BE2C (cell line): ENCODE measurements at regions not wholly inside any gene's neighbourhood (a gene's known extent, or its start where the extent isn't known, plus 50 kb on each side); places are given as distances from the start of the nearest gene placed in this dataset.

Source experiments
- DNase-seq: peaks from one replicate; pipeline ENCODE4 v3.0.0-alpha.2; 2020
- H3K27me3 ChIP-seq: fragments of 250-450 bp; sonication (Bioruptor Pico); 2 replicates; pipeline ENCODE4 v1.5.1; 2020; ENCODE audit warnings: mild to moderate bottlenecking
- H3K36me3 ChIP-seq: fragments of 250-450 bp; sonication (Bioruptor Pico); 2 replicates; pipeline ENCODE4 v1.5.1; 2020; ENCODE audit warnings: mild to moderate bottlenecking
- H3K4me1 ChIP-seq: fragments of 250-450 bp; sonication (Bioruptor Pico); 2 replicates; pipeline ENCODE4 v1.5.1; 2020
- H3K4me3 ChIP-seq: 2 replicates; pipeline ENCODE4 v1.5.1; 2011; ENCODE audit warnings: low read depth, low read length
- H3K9me3 ChIP-seq: fragments of 250-450 bp; sonication (Bioruptor Pico); 2 replicates; pipeline ENCODE4 v1.5.1; 2020
- CTCF ChIP-seq: IDR thresholded peaks from 2 replicates; pipeline ENCODE4 v1.5.1; 2012; ENCODE audit warnings: mild to moderate bottlenecking, low read depth, low read length

- H3K9me3 ChIP-seq: no peaks in the 10 kb centered on the region
- no peak for TF ChIP-seq CTCF
- no peak for DNase-seq
Observed at GRCh38 chr15:100725121-100726069, 123.0 kb downstream of the ASB7 start.

GRCh38 chr15:100726070-100726420 is 123.7 kb downstream of the ASB7 start:
- Histone ChIP-seq H3K4me1 (no peaks in the 10 kb centered on the region), H3K36me3 (no peaks in the 10 kb centered on the region), H3K9me3 (no peaks in the 10 kb centered on the region), H3K4me3 (no peak overlapping the region), H3K27me3 (no peaks in the 10 kb centered on the region)
- TF ChIP-seq CTCF: no peak
- no peak for DNase-seq

More at GRCh38 chr15:100725121-100726069, 123.0 kb downstream of the ASB7 start:
- Histone ChIP-seq H3K4me3 (no peak overlapping the region), H3K27me3 (no peaks in the 10 kb centered on the region), H3K4me1 (no peaks in the 10 kb centered on the region), H3K36me3 (no peaks in the 10 kb centered on the region)

DNA sequence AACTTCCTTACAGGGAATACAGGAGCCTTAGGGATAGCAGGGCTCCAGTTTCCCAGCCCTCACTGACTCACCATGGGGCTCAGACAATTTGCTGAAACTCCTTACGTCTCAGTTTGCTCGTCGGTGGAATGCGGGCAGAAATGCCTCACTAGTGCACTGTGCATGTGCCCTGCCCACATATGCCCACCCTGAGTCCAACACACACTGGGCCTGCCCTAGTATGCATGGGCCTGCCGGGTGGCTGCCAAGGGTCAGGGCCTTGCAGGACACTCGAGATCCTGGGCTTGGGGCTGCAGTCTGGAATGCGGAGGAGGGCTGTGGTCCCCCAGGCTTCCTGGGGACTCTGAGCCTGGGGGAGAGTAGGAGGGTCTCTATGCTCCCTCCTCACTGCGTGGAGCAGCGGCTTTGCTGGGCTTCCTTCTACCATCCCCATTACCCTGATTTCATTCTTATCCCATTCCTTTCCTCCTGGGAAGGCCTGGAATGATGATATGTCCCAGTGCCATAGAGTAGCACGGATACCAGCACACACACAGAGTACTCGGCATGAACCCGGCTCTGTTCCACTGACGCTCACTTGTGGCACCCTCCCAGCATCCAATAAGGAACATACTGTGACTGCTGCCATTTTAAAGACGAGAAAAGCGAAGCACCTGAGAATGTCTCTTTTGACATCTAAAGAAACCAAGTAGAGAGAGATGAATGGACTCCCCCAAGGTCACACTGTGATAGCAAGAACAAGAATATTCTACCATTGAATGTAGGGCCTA is 124.2 kb downstream of the ASB7 start:
- Histone ChIP-seq H3K4me3 (no peak overlapping the region), H3K27me3 (no peaks in the 10 kb centered on the region), H3K36me3 (no peaks in the 10 kb centered on the region), H3K4me1 (no peaks in the 10 kb centered on the region), H3K9me3 (no peaks in the 10 kb centered on the region)
- DNase-seq: no peak
- no peak for TF ChIP-seq CTCF

- no peaks in the 10 kb centered on the region for H3K4me1 ChIP-seq
- TF ChIP-seq CTCF: no peak
- H3K9me3 ChIP-seq: no peaks in the 10 kb centered on the region
- no peaks in the 10 kb centered on the region for H3K27me3 ChIP-seq
- H3K36me3 ChIP-seq: no peaks in the 10 kb centered on the region
- no peak for DNase-seq
- no peak overlapping the region for H3K4me3 ChIP-seq
Observed at GRCh38 chr15:100727291-100727851, 125.0 kb downstream of the ASB7 start.

DNA sequence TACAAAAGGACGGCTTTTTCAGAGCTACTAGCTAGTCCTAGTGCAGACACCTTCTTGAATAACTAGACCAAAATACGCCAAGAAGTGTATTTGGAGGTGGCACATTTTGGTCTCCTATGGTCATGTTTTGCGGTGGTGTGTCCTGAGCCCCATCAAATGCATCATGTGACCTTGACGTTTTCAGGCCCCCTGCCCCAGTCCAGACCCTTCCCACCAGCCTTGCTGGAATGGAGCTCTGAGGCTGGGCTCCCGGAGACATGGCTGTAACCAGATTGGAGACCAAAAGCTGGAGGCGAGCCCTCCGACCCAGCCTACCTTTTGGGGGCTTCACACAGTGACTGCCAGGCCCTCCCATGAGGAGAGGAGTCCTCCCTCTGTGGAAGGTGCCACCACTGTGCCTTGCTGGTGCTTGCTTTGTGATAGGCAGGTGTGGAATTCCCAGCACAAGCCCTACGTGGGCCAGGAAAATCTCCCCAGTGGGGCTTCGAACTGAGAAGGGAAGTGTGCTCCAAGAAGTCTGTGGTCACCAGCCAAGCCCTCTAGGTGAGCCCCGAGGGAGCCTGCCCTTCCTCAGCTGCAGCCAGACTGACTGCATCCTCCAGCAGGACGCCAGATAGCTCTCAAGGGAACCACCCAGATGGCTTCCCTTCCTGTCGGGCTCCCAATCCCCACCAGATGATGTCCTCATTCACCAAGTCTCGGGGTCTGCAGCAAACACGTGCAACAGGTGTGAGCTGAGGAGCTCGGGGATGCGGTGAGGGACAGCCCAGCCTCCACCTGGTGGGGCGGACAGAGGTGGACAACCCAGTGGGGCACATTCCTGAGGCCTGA is 126.2 kb downstream of the ASB7 start:
- H3K9me3 ChIP-seq: no peaks in the 10 kb centered on the region
- TF ChIP-seq CTCF: peak; percentile 43
- no peaks in the 10 kb centered on the region for H3K36me3 ChIP-seq
- no peaks in the 10 kb centered on the region for H3K27me3 ChIP-seq
- DNase-seq: peak; percentile 55
- no peak overlapping the region for H3K4me3 ChIP-seq
- no peaks in the 10 kb centered on the region for H3K4me1 ChIP-seq
